ENCODE measurements at regions not wholly inside any gene's neighbourhood (a gene's known extent, or its start where the extent isn't known, plus 50 kb on each side); places are given as distances from the start of the nearest gene placed in this dataset.

DNA sequence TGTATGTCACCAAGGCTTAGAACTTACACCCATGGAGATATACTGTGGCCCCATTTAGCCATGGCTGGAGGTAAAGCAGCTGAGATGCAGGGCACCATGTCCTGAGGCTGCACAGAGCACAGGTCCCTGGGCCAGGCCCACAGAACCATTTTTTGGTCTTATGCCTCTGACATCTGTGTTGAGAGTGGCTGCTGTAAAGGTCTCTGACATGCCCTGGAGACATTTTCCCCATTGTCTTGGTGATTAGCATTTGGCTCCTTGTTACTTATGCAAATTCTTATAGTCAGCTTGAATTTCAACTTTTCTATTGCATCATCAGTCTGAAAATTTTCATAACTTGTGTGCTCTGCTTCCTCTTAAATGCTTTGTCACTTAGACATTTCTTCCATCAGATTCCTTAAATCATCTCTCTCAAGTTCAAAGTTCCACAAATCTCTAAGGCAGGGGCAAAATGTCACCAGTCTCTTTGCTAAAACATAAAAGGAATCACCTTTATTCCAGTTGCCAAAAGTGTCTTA lies 701.3 kb downstream of the EPHA3 start:
- no peak overlapping the region for H3K9ac ChIP-seq (ENCODE audit: insufficient read depth, low read depth, low read length)
- H3K4me1 ChIP-seq (ENCODE audit: insufficient read depth, low read length): no peaks in the 10 kb centered on the region
- ChIA-PET CTCF (ENCODE audit: low intra/inter-chr PET ratio, low total read pairs) (no interaction called here), POLR2A (no interaction called here)
- H3K4me2 ChIP-seq (ENCODE audit: low read depth, low read length): no peak overlapping the region
- no peaks in the 10 kb centered on the region for H3K27me3 ChIP-seq (ENCODE audit: control insufficient read depth in 1 of 2, insufficient read depth in 2 of 2, low read length in 2 of 2)
- DNase-seq (ENCODE audit: low spot score): no peak
- no TSS peak for BruUV-seq (replicated peaks)
- ATAC-seq: no peak
- peaks cover 8% of the 10 kb centered on the region for H3K9me3 ChIP-seq (ENCODE audit: low read length)
- intact Hi-C loops (cut with micrococcal nuclease; ENCODE audit: unreplicated experiment) (no loop called here), in situ Hi-C loops (cut with HindIII; ENCODE audit: extremely low pct_ligation_motif_present, low pct_unique_long_range_greater_than_20kb) (no loop called here)
- no peak overlapping the region for H3K27ac ChIP-seq (ENCODE audit: extremely low read length, insufficient read depth, low read length)
- no peak overlapping the region for H2AFZ ChIP-seq (ENCODE audit: low read length)
- H3K4me3 ChIP-seq (replicated peaks in 1 of 3; ENCODE audit: insufficient read depth in 1 of 3, low read depth in 2 of 3, low read length in 3 of 3): no peak overlapping the region
- no peak for FAIRE-seq
- no peaks in the 10 kb centered on the region for H3K36me3 ChIP-seq (replicated peaks in 1 of 2; ENCODE audit: control insufficient read depth in 1 of 2, insufficient read depth in 2 of 2, low read length in 2 of 2)
- H4K20me1 ChIP-seq (ENCODE audit: insufficient read depth, low read length): no peaks in the 10 kb centered on the region
- no peak for TF ChIP-seq ZNF598 (CRISPR knock-in tag; IDR thresholded peaks at IDR 0.05; ENCODE audit: borderline replicate concordance)
- peak; percentile 65 for TF ChIP-seq ATF7 (IDR thresholded peaks at IDR 0.05)
- no peak for TF ChIP-seq ATF7 (CRISPR knock-in tag; IDR thresholded peaks at IDR 0.05)
- no peak for TF ChIP-seq TCF12 (IDR thresholded peaks at IDR 0.05)
- no peak for TF ChIP-seq TCF12 (CRISPR knock-in tag; IDR thresholded peaks at IDR 0.05)
- TF ChIP-seq CEBPB (IDR thresholded peaks at IDR 0.05; ENCODE audit: borderline replicate concordance, low read depth, low read length): 0 out of 2 replicates have a peak, but pooled peaks have one; percentile 24
- H3K79me2 ChIP-seq (ENCODE audit: insufficient read depth, low read length): no peaks in the 10 kb centered on the region

DNA sequence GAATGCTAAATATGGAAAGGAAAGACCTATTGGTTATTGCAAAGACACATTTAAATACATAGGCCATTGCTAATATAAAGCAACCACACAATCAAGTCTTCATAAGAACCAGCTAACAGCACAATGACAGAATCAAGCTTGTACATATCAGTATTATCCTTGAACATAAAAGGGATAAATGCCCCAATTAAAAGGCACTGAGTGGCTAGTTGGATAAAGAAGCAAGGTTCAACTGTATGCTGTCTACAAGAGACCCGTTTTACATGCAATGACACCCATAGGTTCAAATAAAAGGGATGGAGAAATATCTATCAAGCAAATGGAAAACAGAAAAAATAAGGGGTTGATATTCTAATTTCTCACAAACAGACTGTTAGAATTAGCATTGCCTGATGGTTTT lies 706.1 kb downstream of the EPHA3 start:
- ChIA-PET POLR2A (no interaction called here), CTCF (ENCODE audit: low intra/inter-chr PET ratio, low total read pairs) (no interaction called here)
- H4K20me1 ChIP-seq (ENCODE audit: insufficient read depth, low read length): no peaks in the 10 kb centered on the region
- no peaks in the 10 kb centered on the region for H3K36me3 ChIP-seq (replicated peaks in 1 of 2; ENCODE audit: control insufficient read depth in 1 of 2, insufficient read depth in 2 of 2, low read length in 2 of 2)
- no peak overlapping the region for H3K9ac ChIP-seq (ENCODE audit: insufficient read depth, low read depth, low read length)
- FAIRE-seq: no peak
- peaks cover 14% of the 10 kb centered on the region for H3K9me3 ChIP-seq (ENCODE audit: low read length)
- H3K4me1 ChIP-seq (ENCODE audit: insufficient read depth, low read length): no peaks in the 10 kb centered on the region
- 0% methylated on average over 1 of the region's 1 CpG for WGBS (ENCODE audit: low lambda C conversion rate)
- intact Hi-C loops (cut with micrococcal nuclease; ENCODE audit: unreplicated experiment): no loop called here
- no peak overlapping the region for H3K4me3 ChIP-seq (replicated peaks in 1 of 3; ENCODE audit: insufficient read depth in 1 of 3, low read depth in 2 of 3, low read length in 3 of 3)
- no peaks in the 10 kb centered on the region for H3K27me3 ChIP-seq (ENCODE audit: control insufficient read depth in 1 of 2, insufficient read depth in 2 of 2, low read length in 2 of 2)
- no peak overlapping the region for H3K4me2 ChIP-seq (ENCODE audit: low read depth, low read length)
- H3K27ac ChIP-seq (ENCODE audit: extremely low read length, insufficient read depth, low read length): no peak overlapping the region
- in situ Hi-C loops (cut with HindIII; ENCODE audit: extremely low pct_ligation_motif_present, low pct_unique_long_range_greater_than_20kb): no loop called here
- DNase-seq (ENCODE audit: low spot score): no peak
- H2AFZ ChIP-seq (ENCODE audit: low read length): no peak overlapping the region
- BruUV-seq (replicated peaks): no TSS peak
- ATAC-seq: no peak
- H3K79me2 ChIP-seq (ENCODE audit: insufficient read depth, low read length): no peaks in the 10 kb centered on the region
- TF ChIP-seq SPEN (CRISPR knock-in tag; IDR thresholded peaks at IDR 0.05; ENCODE audit: low read depth) (no peak), ZFX (CRISPR knock-in tag; IDR thresholded peaks at IDR 0.05; ENCODE audit: low read depth) (no peak), KDM5A (IDR thresholded peaks at IDR 0.05; ENCODE audit: borderline replicate concordance, low read length) (no peak), ZNF20 (CRISPR knock-in tag; IDR thresholded peaks at IDR 0.05) (no peak), ZSCAN9 (CRISPR knock-in tag; IDR thresholded peaks at IDR 0.05; ENCODE audit: borderline replicate concordance) (no peak), RARG (CRISPR knock-in tag; IDR thresholded peaks at IDR 0.05; ENCODE audit: low read depth) (no peak), CBX1 (IDR thresholded peaks at IDR 0.05; ENCODE audit: low read depth) (no peak)
- TF ChIP-seq, protein P1, sequence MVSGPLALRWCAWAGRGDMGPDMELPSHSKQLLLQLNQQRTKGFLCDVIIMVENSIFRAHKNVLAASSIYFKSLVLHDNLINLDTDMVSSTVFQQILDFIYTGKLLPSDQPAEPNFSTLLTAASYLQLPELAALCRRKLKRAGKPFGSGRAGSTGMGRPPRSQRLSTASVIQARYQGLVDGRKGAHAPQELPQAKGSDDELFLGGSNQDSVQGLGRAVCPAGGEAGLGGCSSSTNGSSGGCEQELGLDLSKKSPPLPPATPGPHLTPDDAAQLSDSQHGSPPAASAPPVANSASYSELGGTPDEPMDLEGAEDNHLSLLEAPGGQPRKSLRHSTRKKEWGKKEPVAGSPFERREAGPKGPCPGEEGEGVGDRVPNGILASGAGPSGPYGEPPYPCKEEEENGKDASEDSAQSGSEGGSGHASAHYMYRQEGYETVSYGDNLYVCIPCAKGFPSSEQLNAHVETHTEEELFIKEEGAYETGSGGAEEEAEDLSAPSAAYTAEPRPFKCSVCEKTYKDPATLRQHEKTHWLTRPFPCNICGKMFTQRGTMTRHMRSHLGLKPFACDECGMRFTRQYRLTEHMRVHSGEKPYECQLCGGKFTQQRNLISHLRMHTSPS (CRISPR knock-in tag; IDR thresholded peaks at IDR 0.05; ENCODE audit: low read depth): no peak
- TF ChIP-seq, protein P2, sequence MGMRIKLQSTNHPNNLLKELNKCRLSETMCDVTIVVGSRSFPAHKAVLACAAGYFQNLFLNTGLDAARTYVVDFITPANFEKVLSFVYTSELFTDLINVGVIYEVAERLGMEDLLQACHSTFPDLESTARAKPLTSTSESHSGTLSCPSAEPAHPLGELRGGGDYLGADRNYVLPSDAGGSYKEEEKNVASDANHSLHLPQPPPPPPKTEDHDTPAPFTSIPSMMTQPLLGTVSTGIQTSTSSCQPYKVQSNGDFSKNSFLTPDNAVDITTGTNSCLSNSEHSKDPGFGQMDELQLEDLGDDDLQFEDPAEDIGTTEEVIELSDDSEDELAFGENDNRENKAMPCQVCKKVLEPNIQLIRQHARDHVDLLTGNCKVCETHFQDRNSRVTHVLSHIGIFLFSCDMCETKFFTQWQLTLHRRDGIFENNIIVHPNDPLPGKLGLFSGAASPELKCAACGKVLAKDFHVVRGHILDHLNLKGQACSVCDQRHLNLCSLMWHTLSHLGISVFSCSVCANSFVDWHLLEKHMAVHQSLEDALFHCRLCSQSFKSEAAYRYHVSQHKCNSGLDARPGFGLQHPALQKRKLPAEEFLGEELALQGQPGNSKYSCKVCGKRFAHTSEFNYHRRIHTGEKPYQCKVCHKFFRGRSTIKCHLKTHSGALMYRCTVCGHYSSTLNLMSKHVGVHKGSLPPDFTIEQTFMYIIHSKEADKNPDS (CRISPR knock-in tag; IDR thresholded peaks at IDR 0.05): no peak

Measured in HepG2 (cell line).